ENCODE measurements at regions not wholly inside any gene's neighbourhood (a gene's known extent, or its start where the extent isn't known, plus 50 kb on each side); places are given as distances from the start of the nearest gene placed in this dataset.
"Not testable (repeated sequence)": the region's sequence is repeated elsewhere in the genome, so short reads cannot be mapped to it uniquely, and the experiment has no call there.

GRCh38 chr6:86789779-86790411 lies 147.4 kb upstream of the HTR1E start:
- H3K9ac ChIP-seq (ENCODE audit: low read depth, low read length), result no peak overlapping the region
- H3K36me3 ChIP-seq (ENCODE audit: insufficient read depth, low read length), result no peaks in the 10 kb centered on the region
- no peaks in the 10 kb centered on the region for H3K9me3 ChIP-seq (ENCODE audit: control insufficient read depth, insufficient read depth, low read length)
- H3K4me1 ChIP-seq (ENCODE audit: insufficient read depth, low read length), result no peaks in the 10 kb centered on the region

- no peak overlapping the region for H3K9ac ChIP-seq (ENCODE audit: low read depth, low read length)
- H3K4me1 ChIP-seq (ENCODE audit: insufficient read depth, low read length), result no peaks in the 10 kb centered on the region
- no peaks in the 10 kb centered on the region for H3K36me3 ChIP-seq (ENCODE audit: insufficient read depth, low read length)
- no peaks in the 10 kb centered on the region for H3K9me3 ChIP-seq (ENCODE audit: control insufficient read depth, insufficient read depth, low read length)
Measured at GRCh38 chr6:86782328-86782727, 155.0 kb upstream of the HTR1E start.

GRCh38 chr6:86780923-86781322 lies 156.4 kb upstream of the HTR1E start:
- Histone ChIP-seq H3K9me3 (ENCODE audit: control insufficient read depth, insufficient read depth, low read length) (no peaks in the 10 kb centered on the region), H3K4me1 (ENCODE audit: insufficient read depth, low read length) (no peaks in the 10 kb centered on the region), H3K36me3 (ENCODE audit: insufficient read depth, low read length) (no peaks in the 10 kb centered on the region), H3K9ac (ENCODE audit: low read depth, low read length) (no peak overlapping the region)

GRCh38 chr6:86775893-86776292 lies 161.4 kb upstream of the HTR1E start:
- Histone ChIP-seq H3K9ac (ENCODE audit: low read depth, low read length) (no peak overlapping the region), H3K4me1 (ENCODE audit: insufficient read depth, low read length) (no peaks in the 10 kb centered on the region), H3K36me3 (ENCODE audit: insufficient read depth, low read length) (no peaks in the 10 kb centered on the region), H3K9me3 (ENCODE audit: control insufficient read depth, insufficient read depth, low read length) (no peaks in the 10 kb centered on the region)

- peaks cover 4% of the 10 kb centered on the region; the same call in 1 of the 2 replicates for H3K9me3 ChIP-seq (ENCODE audit: control insufficient read depth, insufficient read depth, low read length)
Measured at GRCh38 chr6:86765211-86765610, 172.1 kb upstream of the HTR1E start.

GRCh38 chr6:86759953-86760352 lies 177.4 kb upstream of the HTR1E start:
- not testable (repeated sequence) for H3K36me3 ChIP-seq (ENCODE audit: insufficient read depth, low read length); H3K9ac ChIP-seq (ENCODE audit: low read depth, low read length); H3K9me3 ChIP-seq (ENCODE audit: control insufficient read depth, insufficient read depth, low read length); H3K4me1 ChIP-seq (ENCODE audit: insufficient read depth, low read length)

More at GRCh38 chr6:86765211-86765610, 172.1 kb upstream of the HTR1E start:
- no peaks in the 10 kb centered on the region for H3K36me3 ChIP-seq (ENCODE audit: insufficient read depth, low read length)
- H3K4me1 ChIP-seq (ENCODE audit: insufficient read depth, low read length), result no peaks in the 10 kb centered on the region
- H3K9ac ChIP-seq (ENCODE audit: low read depth, low read length), result no peak overlapping the region

GRCh38 chr6:86756640-86757229 lies 180.6 kb upstream of the HTR1E start:
- H3K4me1 ChIP-seq (ENCODE audit: insufficient read depth, low read length), result peaks cover 6% of the 10 kb centered on the region; the same call in 1 of the 2 replicates
- H3K36me3 ChIP-seq (ENCODE audit: insufficient read depth, low read length), result no peaks in the 10 kb centered on the region
- H3K9me3 ChIP-seq (ENCODE audit: control insufficient read depth, insufficient read depth, low read length), result peaks cover 7% of the 10 kb centered on the region
- H3K9ac ChIP-seq (ENCODE audit: low read depth, low read length), result no peak overlapping the region

- Histone ChIP-seq H3K9ac (ENCODE audit: low read depth, low read length) (no peak overlapping the region), H3K4me1 (ENCODE audit: insufficient read depth, low read length) (no peaks in the 10 kb centered on the region), H3K9me3 (ENCODE audit: control insufficient read depth, insufficient read depth, low read length) (no peaks in the 10 kb centered on the region), H3K36me3 (ENCODE audit: insufficient read depth, low read length) (no peaks in the 10 kb centered on the region)
Measured at GRCh38 chr6:86744048-86744447, 193.3 kb upstream of the HTR1E start.

GRCh38 chr6:86738078-86738477 lies 199.2 kb upstream of the HTR1E start:
- Histone ChIP-seq H3K36me3 (ENCODE audit: insufficient read depth, low read length) (no peaks in the 10 kb centered on the region), H3K9ac (ENCODE audit: low read depth, low read length) (no peak overlapping the region), H3K9me3 (ENCODE audit: control insufficient read depth, insufficient read depth, low read length) (no peaks in the 10 kb centered on the region), H3K4me1 (ENCODE audit: insufficient read depth, low read length) (no peaks in the 10 kb centered on the region)

- H3K4me1 ChIP-seq (ENCODE audit: insufficient read depth, low read length); H3K9me3 ChIP-seq (ENCODE audit: control insufficient read depth, insufficient read depth, low read length); H3K36me3 ChIP-seq (ENCODE audit: insufficient read depth, low read length); H3K9ac ChIP-seq (ENCODE audit: low read depth, low read length): not testable (repeated sequence)
Measured at GRCh38 chr6:86731631-86732030, 205.7 kb upstream of the HTR1E start.

GRCh38 chr6:86730772-86731171 lies 206.6 kb upstream of the HTR1E start:
- not testable (repeated sequence) for H3K36me3 ChIP-seq (ENCODE audit: insufficient read depth, low read length); H3K9me3 ChIP-seq (ENCODE audit: control insufficient read depth, insufficient read depth, low read length); H3K9ac ChIP-seq (ENCODE audit: low read depth, low read length); H3K4me1 ChIP-seq (ENCODE audit: insufficient read depth, low read length)

GRCh38 chr6:86730216-86730615 lies 207.1 kb upstream of the HTR1E start:
- Histone ChIP-seq H3K4me1 (ENCODE audit: insufficient read depth, low read length) (no peaks in the 10 kb centered on the region), H3K9me3 (ENCODE audit: control insufficient read depth, insufficient read depth, low read length) (no peaks in the 10 kb centered on the region), H3K9ac (ENCODE audit: low read depth, low read length) (no peak overlapping the region), H3K36me3 (ENCODE audit: insufficient read depth, low read length) (no peaks in the 10 kb centered on the region)

- Histone ChIP-seq H3K9ac (ENCODE audit: low read depth, low read length) (no peak overlapping the region), H3K36me3 (ENCODE audit: insufficient read depth, low read length) (no peaks in the 10 kb centered on the region), H3K9me3 (ENCODE audit: control insufficient read depth, insufficient read depth, low read length) (no peaks in the 10 kb centered on the region), H3K4me1 (ENCODE audit: insufficient read depth, low read length) (no peaks in the 10 kb centered on the region)
Measured at GRCh38 chr6:86728976-86729375, 208.4 kb upstream of the HTR1E start.

- Histone ChIP-seq H3K4me1 (ENCODE audit: insufficient read depth, low read length) (no peaks in the 10 kb centered on the region), H3K36me3 (ENCODE audit: insufficient read depth, low read length) (no peaks in the 10 kb centered on the region), H3K9ac (ENCODE audit: low read depth, low read length) (no peak overlapping the region), H3K9me3 (ENCODE audit: control insufficient read depth, insufficient read depth, low read length) (no peaks in the 10 kb centered on the region)
Measured at GRCh38 chr6:86724695-86725094, 212.6 kb upstream of the HTR1E start.

GRCh38 chr6:86723729-86724128 lies 213.6 kb upstream of the HTR1E start:
- Histone ChIP-seq H3K9me3 (ENCODE audit: control insufficient read depth, insufficient read depth, low read length) (no peaks in the 10 kb centered on the region), H3K9ac (ENCODE audit: low read depth, low read length) (no peak overlapping the region)

More at GRCh38 chr6:86723729-86724128, 213.6 kb upstream of the HTR1E start:
- no peaks in the 10 kb centered on the region for H3K36me3 ChIP-seq (ENCODE audit: insufficient read depth, low read length)
- H3K4me1 ChIP-seq (ENCODE audit: insufficient read depth, low read length), result no peaks in the 10 kb centered on the region

Measured in ES-I3 (cell line).